Neural cell (in vitro differentiated cells): ENCODE measurements at regions not wholly inside any gene's neighbourhood (a gene's known extent, or its start where the extent isn't known, plus 50 kb on each side); places are given as distances from the start of the nearest gene placed in this dataset.

Experiments used
- EP300 ChIP-seq: fragments of 450-650 bp; conservative IDR thresholded peaks from 2 replicates; pipeline ENCODE4 v1.6.1; 2014; ENCODE audit warnings: antibody characterized with exemption, mild to moderate bottlenecking, moderate library complexity; ENCODE audit not compliant: poor library complexity, severe bottlenecking
- EZH2 ChIP-seq: fragments of 200-600, 300-800 bp; shearing (Covaris generic), sonication (generic); IDR thresholded peaks from 2 replicates; pipeline ENCODE4 v1.6.1; 2014; ENCODE audit warnings: antibody characterized with exemption, low read length, borderline replicate concordance, mild to moderate bottlenecking; ENCODE audit not compliant: insufficient read depth, poor library complexity, severe bottlenecking
- MXI1 ChIP-seq: fragments of 450-650 bp; conservative IDR thresholded peaks from 2 replicates; pipeline ENCODE4 v1.6.1; 2014; ENCODE audit warnings: antibody characterized with exemption, mild to moderate bottlenecking; ENCODE audit not compliant: poor library complexity, severe bottlenecking
- POLR2AphosphoS5 ChIP-seq: IDR thresholded peaks from 2 replicates; pipeline ENCODE4 v1.6.1; 2012
- RAD21 ChIP-seq: fragments of 450-650 bp; conservative IDR thresholded peaks from 2 replicates; pipeline ENCODE4 v1.6.1; 2014; ENCODE audit warnings: antibody characterized with exemption, mild to moderate bottlenecking, moderate library complexity
- SMC3 ChIP-seq: fragments of 450-650 bp; conservative IDR thresholded peaks from 2 replicates; pipeline ENCODE4 v1.6.1; 2014; ENCODE audit warnings: antibody characterized with exemption, mild to moderate bottlenecking, moderate library complexity; ENCODE audit not compliant: poor library complexity
- TAF1 ChIP-seq: IDR thresholded peaks from 2 replicates; pipeline ENCODE4 v1.6.1; 2012; ENCODE audit warnings: low read depth
- TF ChIP-seq, protein P1 (sequence below): fragments of 450-650 bp; IDR thresholded peaks from 2 replicates; pipeline ENCODE4 v1.5.1; 2014; ENCODE audit warnings: antibody characterized with exemption, mild to moderate bottlenecking, moderate library complexity; ENCODE audit not compliant: poor library complexity, severe bottlenecking
- TF ChIP-seq, protein P2 (sequence below): IDR thresholded peaks from 2 replicates; pipeline ENCODE4 v1.6.1; 2012; ENCODE audit warnings: borderline replicate concordance

DNA sequence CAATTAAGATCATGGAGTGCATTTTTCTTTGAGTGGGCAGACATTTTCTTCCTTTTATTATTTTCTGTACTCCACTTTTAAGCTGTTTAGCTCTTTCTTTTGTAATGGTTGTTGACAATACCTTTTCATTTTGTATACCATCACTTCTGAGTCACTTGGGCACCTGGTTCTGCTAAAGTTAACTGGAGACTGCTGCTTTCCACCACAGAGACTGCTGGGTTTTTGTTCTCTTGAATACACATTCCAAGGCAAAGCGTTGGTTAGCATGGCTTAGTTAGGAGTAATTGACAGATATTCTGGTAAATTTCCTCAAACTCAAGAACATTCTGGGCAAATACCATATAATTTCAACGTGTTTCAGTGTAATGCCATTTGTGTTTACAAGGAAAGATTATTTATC lies 541.9 kb upstream of the CELF2 start:
- TF ChIP-seq POLR2AphosphoS5 (no peak), MXI1 (no peak), TAF1 (no peak), EZH2 (no peak), RAD21 (no peak), EP300 (no peak), SMC3 (no peak)
- TF ChIP-seq, protein P1, sequence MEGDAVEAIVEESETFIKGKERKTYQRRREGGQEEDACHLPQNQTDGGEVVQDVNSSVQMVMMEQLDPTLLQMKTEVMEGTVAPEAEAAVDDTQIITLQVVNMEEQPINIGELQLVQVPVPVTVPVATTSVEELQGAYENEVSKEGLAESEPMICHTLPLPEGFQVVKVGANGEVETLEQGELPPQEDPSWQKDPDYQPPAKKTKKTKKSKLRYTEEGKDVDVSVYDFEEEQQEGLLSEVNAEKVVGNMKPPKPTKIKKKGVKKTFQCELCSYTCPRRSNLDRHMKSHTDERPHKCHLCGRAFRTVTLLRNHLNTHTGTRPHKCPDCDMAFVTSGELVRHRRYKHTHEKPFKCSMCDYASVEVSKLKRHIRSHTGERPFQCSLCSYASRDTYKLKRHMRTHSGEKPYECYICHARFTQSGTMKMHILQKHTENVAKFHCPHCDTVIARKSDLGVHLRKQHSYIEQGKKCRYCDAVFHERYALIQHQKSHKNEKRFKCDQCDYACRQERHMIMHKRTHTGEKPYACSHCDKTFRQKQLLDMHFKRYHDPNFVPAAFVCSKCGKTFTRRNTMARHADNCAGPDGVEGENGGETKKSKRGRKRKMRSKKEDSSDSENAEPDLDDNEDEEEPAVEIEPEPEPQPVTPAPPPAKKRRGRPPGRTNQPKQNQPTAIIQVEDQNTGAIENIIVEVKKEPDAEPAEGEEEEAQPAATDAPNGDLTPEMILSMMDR = no peak
- TF ChIP-seq, protein P2, sequence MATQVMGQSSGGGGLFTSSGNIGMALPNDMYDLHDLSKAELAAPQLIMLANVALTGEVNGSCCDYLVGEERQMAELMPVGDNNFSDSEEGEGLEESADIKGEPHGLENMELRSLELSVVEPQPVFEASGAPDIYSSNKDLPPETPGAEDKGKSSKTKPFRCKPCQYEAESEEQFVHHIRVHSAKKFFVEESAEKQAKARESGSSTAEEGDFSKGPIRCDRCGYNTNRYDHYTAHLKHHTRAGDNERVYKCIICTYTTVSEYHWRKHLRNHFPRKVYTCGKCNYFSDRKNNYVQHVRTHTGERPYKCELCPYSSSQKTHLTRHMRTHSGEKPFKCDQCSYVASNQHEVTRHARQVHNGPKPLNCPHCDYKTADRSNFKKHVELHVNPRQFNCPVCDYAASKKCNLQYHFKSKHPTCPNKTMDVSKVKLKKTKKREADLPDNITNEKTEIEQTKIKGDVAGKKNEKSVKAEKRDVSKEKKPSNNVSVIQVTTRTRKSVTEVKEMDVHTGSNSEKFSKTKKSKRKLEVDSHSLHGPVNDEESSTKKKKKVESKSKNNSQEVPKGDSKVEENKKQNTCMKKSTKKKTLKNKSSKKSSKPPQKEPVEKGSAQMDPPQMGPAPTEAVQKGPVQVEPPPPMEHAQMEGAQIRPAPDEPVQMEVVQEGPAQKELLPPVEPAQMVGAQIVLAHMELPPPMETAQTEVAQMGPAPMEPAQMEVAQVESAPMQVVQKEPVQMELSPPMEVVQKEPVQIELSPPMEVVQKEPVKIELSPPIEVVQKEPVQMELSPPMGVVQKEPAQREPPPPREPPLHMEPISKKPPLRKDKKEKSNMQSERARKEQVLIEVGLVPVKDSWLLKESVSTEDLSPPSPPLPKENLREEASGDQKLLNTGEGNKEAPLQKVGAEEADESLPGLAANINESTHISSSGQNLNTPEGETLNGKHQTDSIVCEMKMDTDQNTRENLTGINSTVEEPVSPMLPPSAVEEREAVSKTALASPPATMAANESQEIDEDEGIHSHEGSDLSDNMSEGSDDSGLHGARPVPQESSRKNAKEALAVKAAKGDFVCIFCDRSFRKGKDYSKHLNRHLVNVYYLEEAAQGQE = no peak
